SU-DHL-6 (cell line): ENCODE measurements at regions not wholly inside any gene's neighbourhood (a gene's known extent, or its start where the extent isn't known, plus 50 kb on each side); places are given as distances from the start of the nearest gene placed in this dataset.

ENCODE experiments used
- H2AFZ ChIP-seq: fragments of 200-600 bp; sonication (generic); 2 replicates; pipeline ENCODE4 v1.6.1; 2014; ENCODE audit warnings: low read depth, mild to moderate bottlenecking, moderate library complexity, mixed read lengths, antibody characterized with exemption, low read length; ENCODE audit not compliant: severe bottlenecking
- H3F3A ChIP-seq: fragments of 200-600 bp; shearing (Covaris generic); 2 replicates; pipeline ENCODE4 v1.6.0; 2016; ENCODE audit warnings: antibody characterized with exemption, mild to moderate bottlenecking; ENCODE audit not compliant: insufficient read depth
- H3K27ac ChIP-seq: fragments of 200-600 bp; sonication (generic); 2 replicates; pipeline ENCODE4 v1.5.1; 2016; ENCODE audit warnings: low read depth, mild to moderate bottlenecking, low read length, moderate library complexity, mixed read lengths
- H3K27me3 ChIP-seq: fragments of 200-600 bp; sonication (generic), shearing (Covaris generic); 2 replicates; pipeline ENCODE4 v1.6.0; 2014; ENCODE audit warnings: mild to moderate bottlenecking, low read length
- H3K36me3 ChIP-seq: fragments of 200-600 bp; sonication (generic); 2 replicates; pipeline ENCODE4 v1.6.1; 2014; ENCODE audit warnings: mild to moderate bottlenecking, low read length, mixed read lengths
- H3K4me2 ChIP-seq: fragments of 300-600, 200-600 bp; shearing (Covaris generic), sonication (generic); 2 replicates; pipeline ENCODE4 v1.6.0; 2014; ENCODE audit warnings: low read length, low read depth, mild to moderate bottlenecking; ENCODE audit not compliant: poor library complexity, severe bottlenecking
- H3K4me3 ChIP-seq: fragments of 200-600 bp; sonication (generic); 2 replicates; pipeline ENCODE4 v1.5.1; 2014; ENCODE audit warnings: antibody characterized with exemption, low read length, mild to moderate bottlenecking, mixed read lengths; ENCODE audit not compliant: insufficient read depth, poor library complexity, severe bottlenecking
- H3K79me2 ChIP-seq: fragments of 200-600 bp; sonication (generic); 2 replicates; pipeline ENCODE4 v1.6.1; 2014; ENCODE audit warnings: mild to moderate bottlenecking, low read length, moderate library complexity; ENCODE audit not compliant: insufficient read depth
- H3K9ac ChIP-seq: fragments of 200-600 bp; sonication (generic); 2 replicates; pipeline ENCODE4 v1.7.0; 2014; ENCODE audit warnings: mild to moderate bottlenecking, low read length
- H3K9me2 ChIP-seq: fragments of 200-600 bp; sonication (generic); replicated peaks from 2 replicates; pipeline ENCODE4 v1.6.1; 2014; ENCODE audit warnings: low read length; ENCODE audit not compliant: insufficient read depth
- H3K9me3 ChIP-seq: fragments of 200-600 bp; sonication (generic); 2 replicates; pipeline ENCODE4 v1.6.1; 2014; ENCODE audit warnings: low read length, mixed read lengths; ENCODE audit not compliant: insufficient read depth
- H4K20me1 ChIP-seq: fragments of 200-600 bp; sonication (generic); 2 replicates; pipeline ENCODE4 v1.6.1; 2014; ENCODE audit warnings: low read depth, mild to moderate bottlenecking, antibody characterized with exemption, low read length, moderate library complexity, mixed read lengths
- CTCF ChIP-seq: fragments of 200-600 bp; sonication (generic); IDR thresholded peaks from one replicate; pipeline ENCODE4 v1.5.1; 2017; ENCODE audit warnings: antibody characterized with exemption, mild to moderate bottlenecking, low read length, moderate library complexity; ENCODE audit not compliant: insufficient read depth, poor library complexity, severe bottlenecking
- EZH2phosphoT487 ChIP-seq: fragments of 200-600 bp; sonication (generic), shearing (Covaris generic); conservative IDR thresholded peaks from 2 replicates; pipeline ENCODE4 v1.6.1; 2018; ENCODE audit warnings: mild to moderate bottlenecking, antibody characterized with exemption, low read length, moderate library complexity, mixed read lengths

DNA sequence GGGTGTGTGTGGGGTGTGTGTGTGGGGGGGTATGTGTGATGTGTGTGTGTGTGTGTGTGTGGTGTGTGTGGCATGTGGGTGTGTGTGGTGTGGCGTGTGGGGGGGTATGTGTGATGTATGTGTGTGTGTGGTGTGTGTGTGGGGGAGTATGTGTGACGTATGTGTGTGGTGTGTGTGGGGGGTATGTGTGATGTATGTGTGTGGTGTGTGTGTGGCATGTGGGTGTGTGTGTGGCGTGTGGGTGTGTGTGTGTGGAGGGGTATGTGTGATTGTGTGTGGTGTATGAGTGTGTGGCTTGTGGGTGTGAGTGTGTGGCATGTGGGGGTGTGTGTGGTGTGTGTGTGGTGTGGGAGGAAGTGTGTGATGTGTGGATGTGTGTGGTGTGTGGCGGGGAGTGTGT, 442.3 kb downstream of the PREX1 start:
- H3K36me3 ChIP-seq = no peaks in the 10 kb centered on the region
- H3K4me3 ChIP-seq = no peak overlapping the region
- no peak overlapping the region for H3K9ac ChIP-seq
- H3F3A ChIP-seq = no peaks in the 10 kb centered on the region
- no peaks in the 10 kb centered on the region for H3K9me3 ChIP-seq
- TF ChIP-seq EZH2phosphoT487 = no peak
- no peak for TF ChIP-seq CTCF
- no peaks in the 10 kb centered on the region for H4K20me1 ChIP-seq
- no peak overlapping the region for H3K4me2 ChIP-seq
- no peaks in the 10 kb centered on the region for H3K9me2 ChIP-seq
- H3K79me2 ChIP-seq = no peaks in the 10 kb centered on the region
- H3K27ac ChIP-seq = no peak overlapping the region
- H3K27me3 ChIP-seq = no peaks in the 10 kb centered on the region
- H2AFZ ChIP-seq = no peak overlapping the region

- H3K4me3 ChIP-seq = no peak overlapping the region
These were observed 442.7 kb downstream of the PREX1 start for GRCh38 chr20:48385114-48385513.

GRCh38 chr20:48384147-48384818, 443.5 kb downstream of the PREX1 start:
- no peak overlapping the region for H3K4me2 ChIP-seq
- no peaks in the 10 kb centered on the region for H3K36me3 ChIP-seq
- TF ChIP-seq CTCF (no peak), EZH2phosphoT487 (no peak)
- H3K9ac ChIP-seq = no peak overlapping the region
- no peaks in the 10 kb centered on the region for H3K27me3 ChIP-seq
- no peaks in the 10 kb centered on the region for H3K79me2 ChIP-seq
- H3K9me3 ChIP-seq = no peaks in the 10 kb centered on the region
- H3K27ac ChIP-seq = no peak overlapping the region
- no peak overlapping the region for H3K4me3 ChIP-seq
- no peaks in the 10 kb centered on the region for H4K20me1 ChIP-seq
- H3K9me2 ChIP-seq = no peaks in the 10 kb centered on the region
- H2AFZ ChIP-seq = no peak overlapping the region
- H3F3A ChIP-seq = no peaks in the 10 kb centered on the region

More at GRCh38 chr20:48385114-48385513, 442.7 kb downstream of the PREX1 start:
- no peaks in the 10 kb centered on the region for H3K27me3 ChIP-seq
- no peak overlapping the region for H3K4me2 ChIP-seq
- H3K9me2 ChIP-seq = no peaks in the 10 kb centered on the region
- H3F3A ChIP-seq = no peaks in the 10 kb centered on the region
- no peaks in the 10 kb centered on the region for H4K20me1 ChIP-seq
- H3K36me3 ChIP-seq = no peaks in the 10 kb centered on the region
- H3K79me2 ChIP-seq = no peaks in the 10 kb centered on the region
- TF ChIP-seq CTCF (no peak), EZH2phosphoT487 (no peak)
- no peak overlapping the region for H3K9ac ChIP-seq
- H2AFZ ChIP-seq = no peak overlapping the region
- H3K9me3 ChIP-seq = no peaks in the 10 kb centered on the region
- no peak overlapping the region for H3K27ac ChIP-seq
